Astrocyte of the spinal cord (primary cell): ENCODE measurements at regions not wholly inside any gene's neighbourhood (a gene's known extent, or its start where the extent isn't known, plus 50 kb on each side); places are given as distances from the start of the nearest gene placed in this dataset.
"Not testable (repeated sequence)": the region's sequence is repeated elsewhere in the genome, so short reads cannot be mapped to it uniquely, and the experiment has no call there.

ENCODE experiments used
- DNase-seq: peaks from one replicate; pipeline ENCODE4 v3.0.0; 2011; ENCODE audit warnings: low read depth, low spot score
- H3K4me3 ChIP-seq: 2 replicates; pipeline ENCODE4 v1.5.1; 2011; ENCODE audit warnings: low read depth, mild to moderate bottlenecking, low read length, moderate library complexity
- CTCF ChIP-seq: IDR thresholded peaks from 2 replicates; pipeline ENCODE4 v1.5.1; 2012; ENCODE audit warnings: low read depth, mild to moderate bottlenecking, low read length, inconsistent platforms
- in situ Hi-C: cut with HindIII; loops from 2 replicates; pipeline ENCODE4 v1.10.0; 2017; ENCODE audit warnings: low sequenced_read_pairs

GRCh38 chr1:98286656-98287055 lies 365.8 kb upstream of the DPYD start:
- in situ Hi-C loops: no loop called here
- TF ChIP-seq CTCF: no peak
- H3K4me3 ChIP-seq: no peak overlapping the region
- DNase-seq: no peak

- DNase-seq, H3K4me3 ChIP-seq, in situ Hi-C loops: not testable (repeated sequence)
Measured at GRCh38 chr1:98285286-98285685, 364.5 kb upstream of the DPYD start.

GRCh38 chr1:98280049-98280448 lies 359.2 kb upstream of the DPYD start:
- TF ChIP-seq CTCF: no peak
- H3K4me3 ChIP-seq: no peak overlapping the region
- no peak for DNase-seq
- in situ Hi-C loops: no loop called here

GRCh38 chr1:98278055-98278454 lies 357.2 kb upstream of the DPYD start:
- in situ Hi-C loops: no loop called here
- DNase-seq: peak; percentile 15
- no peak overlapping the region for H3K4me3 ChIP-seq
- TF ChIP-seq CTCF: no peak

- no peak overlapping the region for H3K4me3 ChIP-seq
- in situ Hi-C loops: no loop called here
- no peak for TF ChIP-seq CTCF
- peak; percentile 77 for DNase-seq
Measured at GRCh38 chr1:98277118-98277517, 356.3 kb upstream of the DPYD start.

- in situ Hi-C loops: no loop called here
- H3K4me3 ChIP-seq: no peak overlapping the region
- TF ChIP-seq CTCF: no peak
- no peak for DNase-seq
Measured at GRCh38 chr1:98276514-98276913, 355.7 kb upstream of the DPYD start.

- no peak overlapping the region for H3K4me3 ChIP-seq
- in situ Hi-C loops: no loop called here
- no peak for TF ChIP-seq CTCF
- DNase-seq: no peak
Measured at GRCh38 chr1:98268316-98268715, 347.5 kb upstream of the DPYD start.
